ENCODE measurements at regions not wholly inside any gene's neighbourhood (a gene's known extent, or its start where the extent isn't known, plus 50 kb on each side); places are given as distances from the start of the nearest gene placed in this dataset.

- TF ChIP-seq POLR2AphosphoS5 (IDR thresholded peaks at IDR 0.05), result no peak
- TF ChIP-seq, protein P1, sequence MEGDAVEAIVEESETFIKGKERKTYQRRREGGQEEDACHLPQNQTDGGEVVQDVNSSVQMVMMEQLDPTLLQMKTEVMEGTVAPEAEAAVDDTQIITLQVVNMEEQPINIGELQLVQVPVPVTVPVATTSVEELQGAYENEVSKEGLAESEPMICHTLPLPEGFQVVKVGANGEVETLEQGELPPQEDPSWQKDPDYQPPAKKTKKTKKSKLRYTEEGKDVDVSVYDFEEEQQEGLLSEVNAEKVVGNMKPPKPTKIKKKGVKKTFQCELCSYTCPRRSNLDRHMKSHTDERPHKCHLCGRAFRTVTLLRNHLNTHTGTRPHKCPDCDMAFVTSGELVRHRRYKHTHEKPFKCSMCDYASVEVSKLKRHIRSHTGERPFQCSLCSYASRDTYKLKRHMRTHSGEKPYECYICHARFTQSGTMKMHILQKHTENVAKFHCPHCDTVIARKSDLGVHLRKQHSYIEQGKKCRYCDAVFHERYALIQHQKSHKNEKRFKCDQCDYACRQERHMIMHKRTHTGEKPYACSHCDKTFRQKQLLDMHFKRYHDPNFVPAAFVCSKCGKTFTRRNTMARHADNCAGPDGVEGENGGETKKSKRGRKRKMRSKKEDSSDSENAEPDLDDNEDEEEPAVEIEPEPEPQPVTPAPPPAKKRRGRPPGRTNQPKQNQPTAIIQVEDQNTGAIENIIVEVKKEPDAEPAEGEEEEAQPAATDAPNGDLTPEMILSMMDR (IDR thresholded peaks at IDR 0.05), result no peak
Observed at GRCh38 chr12:98144953-98145352, 370.4 kb upstream of the TMPO start.
